WTC11 (cell line): ENCODE measurements at regions not wholly inside any gene's neighbourhood (a gene's known extent, or its start where the extent isn't known, plus 50 kb on each side); places are given as distances from the start of the nearest gene placed in this dataset.
A peak's percentile ranks its signal among the peaks of the same experiment; 100 is the strongest.

ENCODE experiments used
- ATAC-seq: fragments of 200-7000 bp; cut with Tn5 transposase; 2 replicates; pipeline ENCODE4 v1.10.0; 2021; ENCODE audit warnings: mild to moderate bottlenecking, moderate library complexity
- CTCF ChIA-PET: fragments of 300-600 bp; sonication (Branson Sonifier 250); formaldehyde crosslinking; loops from one replicate; lab custom pipeline; 2021; ENCODE audit warnings: antibody characterized with exemption; lab: Charles Lee
- POLR2A ChIA-PET: fragments of 350-600 bp; sonication (Branson Sonifier 250); formaldehyde crosslinking; loops from one replicate; lab custom pipeline; 2021; ENCODE audit warnings: antibody characterized with exemption; lab: Charles Lee
- DNase-seq: peaks from one replicate; pipeline ENCODE4 v3.0.0; 2021; ENCODE audit warnings: low spot score
- H3K27ac Mint-ChIP-seq: 2 replicates; pipeline ENCODE4 v1.8.0; 2021; ENCODE audit warnings: mixed read lengths
- H3K27me3 Mint-ChIP-seq: 2 replicates; pipeline ENCODE4 v1.8.0; 2021; ENCODE audit warnings: low read depth, mild to moderate bottlenecking, moderate library complexity, mixed read lengths
- H3K36me3 Mint-ChIP-seq: 2 replicates; pipeline ENCODE4 v1.8.0; 2021; ENCODE audit warnings: mixed read lengths
- H3K4me1 Mint-ChIP-seq: 2 replicates; pipeline ENCODE4 v1.8.0; 2022; ENCODE audit warnings: mixed read lengths
- H3K4me3 Mint-ChIP-seq: 2 replicates; pipeline ENCODE4 v1.8.0; 2021; ENCODE audit warnings: mild to moderate bottlenecking, moderate library complexity, mixed read lengths
- H3K9me3 Mint-ChIP-seq: 2 replicates; pipeline ENCODE4 v1.8.0; 2021; ENCODE audit warnings: mixed read lengths
- CBFB ChIP-seq: sonication (generic); formaldehyde crosslinking; IDR thresholded peaks from 2 replicates; pipeline ENCODE4 v1.8.1; 2022; ENCODE audit warnings: mild to moderate bottlenecking, low read depth, missing genetic modification reagents
- E2F4 ChIP-seq: sonication (generic); formaldehyde crosslinking; IDR thresholded peaks from 2 replicates; pipeline ENCODE4 v1.8.1; 2022; ENCODE audit warnings: low read depth, mild to moderate bottlenecking, moderate library complexity, missing genetic modification reagents, borderline replicate concordance
- FOXJ3 ChIP-seq: sonication (generic); formaldehyde crosslinking; IDR thresholded peaks from 2 replicates; pipeline ENCODE4 v1.9.0; 2021; ENCODE audit warnings: missing genetic modification reagents, mild to moderate bottlenecking, borderline replicate concordance
- FOXP1 ChIP-seq: sonication (generic); formaldehyde crosslinking; IDR thresholded peaks from 2 replicates; pipeline ENCODE4 v1.8.0; 2022; ENCODE audit warnings: missing genetic modification reagents, mild to moderate bottlenecking, moderate library complexity, borderline replicate concordance
- FOXP4 ChIP-seq: sonication (generic); formaldehyde crosslinking; IDR thresholded peaks from 2 replicates; pipeline ENCODE4 v1.8.0; 2022; ENCODE audit warnings: mild to moderate bottlenecking, missing genetic modification reagents
- IRF2 ChIP-seq: sonication (generic); formaldehyde crosslinking; IDR thresholded peaks from 2 replicates; pipeline ENCODE4 v1.8.0; 2022; ENCODE audit warnings: low read depth, missing genetic modification reagents, borderline replicate concordance
- JAZF1 ChIP-seq: fragments of 250-450 bp; sonication (Bioruptor Pico); IDR thresholded peaks from 2 replicates; pipeline ENCODE4 v1.9.0; 2021; ENCODE audit warnings: moderate library complexity, mild to moderate bottlenecking, inconsistent platforms
- JUN ChIP-seq: sonication (generic); formaldehyde crosslinking; IDR thresholded peaks from 2 replicates; pipeline ENCODE4 v1.8.0; 2023; ENCODE audit warnings: mild to moderate bottlenecking, missing genetic modification reagents
- KAT7 ChIP-seq: sonication (generic); formaldehyde crosslinking; IDR thresholded peaks from 2 replicates; pipeline ENCODE4 v1.8.1; 2023; ENCODE audit warnings: missing genetic modification reagents, mild to moderate bottlenecking, borderline replicate concordance
- MLX ChIP-seq: sonication (generic); formaldehyde crosslinking; IDR thresholded peaks from 2 replicates; pipeline ENCODE4 v1.8.1; 2023; ENCODE audit warnings: mild to moderate bottlenecking, missing genetic modification reagents, moderate library complexity
- TEAD1 ChIP-seq: sonication (generic); formaldehyde crosslinking; IDR thresholded peaks from 2 replicates; pipeline ENCODE4 v1.8.0; 2022; ENCODE audit warnings: mild to moderate bottlenecking, missing genetic modification reagents
- ZNF232 ChIP-seq: sonication (generic); formaldehyde crosslinking; IDR thresholded peaks from 2 replicates; pipeline ENCODE4 v1.8.0; 2022; ENCODE audit warnings: mild to moderate bottlenecking, missing genetic modification reagents
- TF ChIP-seq, protein P1 (sequence below): fragments of 250-450 bp; sonication (Bioruptor Pico); IDR thresholded peaks from 2 replicates; pipeline ENCODE4 v1.9.0; 2021; ENCODE audit warnings: mild to moderate bottlenecking
- TF ChIP-seq, protein P2 (sequence below): sonication (generic); formaldehyde crosslinking; IDR thresholded peaks from 2 replicates; pipeline ENCODE4 v1.8.0; 2023; ENCODE audit warnings: mild to moderate bottlenecking, missing genetic modification reagents
- TF ChIP-seq, protein P3 (sequence below): fragments of 250-450 bp; sonication (Bioruptor Pico); IDR thresholded peaks from 2 replicates; pipeline ENCODE4 v2.1.2; 2022; ENCODE audit warnings: mild to moderate bottlenecking, moderate library complexity
- TF ChIP-seq, protein P4 (sequence below): fragments of 250-450 bp; sonication (Bioruptor Pico); conservative IDR thresholded peaks from 2 replicates; pipeline ENCODE4 v1.9.0; 2021; ENCODE audit warnings: mild to moderate bottlenecking
- TF ChIP-seq, protein P5 (sequence below): fragments of 250-450 bp; sonication (Bioruptor Pico); IDR thresholded peaks from 2 replicates; pipeline ENCODE4 v1.9.0; 2021; ENCODE audit warnings: moderate library complexity, mild to moderate bottlenecking, inconsistent platforms, borderline replicate concordance
- TF ChIP-seq, protein P6 (sequence below): sonication (generic); formaldehyde crosslinking; conservative IDR thresholded peaks from 2 replicates; pipeline ENCODE4 v1.8.1; 2022; ENCODE audit warnings: mild to moderate bottlenecking, missing genetic modification reagents

GRCh38 chr9:25602400-25603044 is 75.7 kb downstream of the TUSC1 start:
- H3K4me3 Mint-ChIP-seq = 0 out of 2 replicates have a peak overlapping the region, but pooled peaks have one; percentile 3
- H3K9me3 Mint-ChIP-seq = no peaks in the 10 kb centered on the region
- ATAC-seq (peak; percentile 93), DNase-seq (no peak)
- H3K4me1 Mint-ChIP-seq = peaks cover 26% of the 10 kb centered on the region
- POLR2A ChIA-PET = no interaction called here
- TF ChIP-seq FOXP4 (no peak), ZNF232 (CRISPR knock-in tag) (no peak), FOXP1 (CRISPR knock-in tag) (no peak), E2F4 (CRISPR knock-in tag) (no peak), CBFB (CRISPR knock-in tag) (no peak), KAT7 (CRISPR knock-in tag) (no peak), JAZF1 (CRISPR knock-in tag) (no peak), IRF2 (CRISPR knock-in tag) (no peak), JUN (CRISPR knock-in tag) (no peak), TEAD1 (CRISPR knock-in tag) (no peak), MLX (no peak), FOXJ3 (CRISPR knock-in tag) (no peak)
- TF ChIP-seq, protein P1, sequence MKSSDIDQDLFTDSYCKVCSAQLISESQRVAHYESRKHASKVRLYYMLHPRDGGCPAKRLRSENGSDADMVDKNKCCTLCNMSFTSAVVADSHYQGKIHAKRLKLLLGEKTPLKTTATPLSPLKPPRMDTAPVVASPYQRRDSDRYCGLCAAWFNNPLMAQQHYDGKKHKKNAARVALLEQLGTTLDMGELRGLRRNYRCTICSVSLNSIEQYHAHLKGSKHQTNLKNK (CRISPR knock-in tag) = no peak
- TF ChIP-seq, protein P2, sequence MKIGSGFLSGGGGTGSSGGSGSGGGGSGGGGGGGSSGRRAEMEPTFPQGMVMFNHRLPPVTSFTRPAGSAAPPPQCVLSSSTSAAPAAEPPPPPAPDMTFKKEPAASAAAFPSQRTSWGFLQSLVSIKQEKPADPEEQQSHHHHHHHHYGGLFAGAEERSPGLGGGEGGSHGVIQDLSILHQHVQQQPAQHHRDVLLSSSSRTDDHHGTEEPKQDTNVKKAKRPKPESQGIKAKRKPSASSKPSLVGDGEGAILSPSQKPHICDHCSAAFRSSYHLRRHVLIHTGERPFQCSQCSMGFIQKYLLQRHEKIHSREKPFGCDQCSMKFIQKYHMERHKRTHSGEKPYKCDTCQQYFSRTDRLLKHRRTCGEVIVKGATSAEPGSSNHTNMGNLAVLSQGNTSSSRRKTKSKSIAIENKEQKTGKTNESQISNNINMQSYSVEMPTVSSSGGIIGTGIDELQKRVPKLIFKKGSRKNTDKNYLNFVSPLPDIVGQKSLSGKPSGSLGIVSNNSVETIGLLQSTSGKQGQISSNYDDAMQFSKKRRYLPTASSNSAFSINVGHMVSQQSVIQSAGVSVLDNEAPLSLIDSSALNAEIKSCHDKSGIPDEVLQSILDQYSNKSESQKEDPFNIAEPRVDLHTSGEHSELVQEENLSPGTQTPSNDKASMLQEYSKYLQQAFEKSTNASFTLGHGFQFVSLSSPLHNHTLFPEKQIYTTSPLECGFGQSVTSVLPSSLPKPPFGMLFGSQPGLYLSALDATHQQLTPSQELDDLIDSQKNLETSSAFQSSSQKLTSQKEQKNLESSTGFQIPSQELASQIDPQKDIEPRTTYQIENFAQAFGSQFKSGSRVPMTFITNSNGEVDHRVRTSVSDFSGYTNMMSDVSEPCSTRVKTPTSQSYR (CRISPR knock-in tag) = no peak
- TF ChIP-seq, protein P3, sequence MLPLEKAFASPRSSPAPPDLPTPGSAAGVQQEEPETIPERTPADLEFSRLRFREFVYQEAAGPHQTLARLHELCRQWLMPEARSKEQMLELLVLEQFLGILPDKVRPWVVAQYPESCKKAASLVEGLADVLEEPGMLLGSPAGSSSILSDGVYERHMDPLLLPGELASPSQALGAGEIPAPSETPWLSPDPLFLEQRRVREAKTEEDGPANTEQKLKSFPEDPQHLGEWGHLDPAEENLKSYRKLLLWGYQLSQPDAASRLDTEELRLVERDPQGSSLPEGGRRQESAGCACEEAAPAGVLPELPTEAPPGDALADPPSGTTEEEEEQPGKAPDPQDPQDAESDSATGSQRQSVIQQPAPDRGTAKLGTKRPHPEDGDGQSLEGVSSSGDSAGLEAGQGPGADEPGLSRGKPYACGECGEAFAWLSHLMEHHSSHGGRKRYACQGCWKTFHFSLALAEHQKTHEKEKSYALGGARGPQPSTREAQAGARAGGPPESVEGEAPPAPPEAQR (CRISPR knock-in tag) = no peak
- TF ChIP-seq, protein P4, sequence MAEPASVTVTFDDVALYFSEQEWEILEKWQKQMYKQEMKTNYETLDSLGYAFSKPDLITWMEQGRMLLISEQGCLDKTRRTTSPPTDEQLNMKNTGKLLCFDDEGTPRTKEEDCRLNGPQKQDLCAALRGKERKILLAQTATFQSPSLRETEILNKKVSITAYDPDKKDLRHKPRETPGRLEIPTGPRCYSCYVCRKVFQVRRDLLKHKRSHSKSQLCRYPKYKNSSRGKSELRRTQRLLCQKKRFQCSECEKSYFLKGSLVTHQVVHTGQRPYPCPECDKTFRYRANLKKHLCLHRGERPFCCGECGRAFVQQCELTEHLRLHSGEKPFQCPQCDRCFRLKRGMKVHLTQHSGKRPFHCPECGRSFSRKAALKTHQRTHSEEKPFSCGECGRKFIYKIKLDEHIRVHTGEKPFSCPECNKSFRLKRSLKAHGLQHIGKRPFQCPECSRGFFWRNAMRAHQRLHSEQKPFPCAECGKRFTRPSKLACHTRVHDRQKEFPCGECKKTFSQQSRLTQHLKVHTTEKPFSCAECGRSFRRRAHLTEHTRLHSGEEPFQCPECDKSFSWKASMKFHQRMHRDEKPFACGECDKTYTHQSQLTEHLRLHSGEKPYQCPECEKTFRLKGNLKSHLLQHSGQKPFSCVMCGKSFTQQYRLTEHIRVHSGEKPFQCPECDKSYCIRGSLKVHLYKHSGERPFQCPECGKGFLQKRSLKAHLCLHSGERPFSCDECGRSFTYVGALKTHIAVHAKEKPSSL = no peak
- TF ChIP-seq, protein P5, sequence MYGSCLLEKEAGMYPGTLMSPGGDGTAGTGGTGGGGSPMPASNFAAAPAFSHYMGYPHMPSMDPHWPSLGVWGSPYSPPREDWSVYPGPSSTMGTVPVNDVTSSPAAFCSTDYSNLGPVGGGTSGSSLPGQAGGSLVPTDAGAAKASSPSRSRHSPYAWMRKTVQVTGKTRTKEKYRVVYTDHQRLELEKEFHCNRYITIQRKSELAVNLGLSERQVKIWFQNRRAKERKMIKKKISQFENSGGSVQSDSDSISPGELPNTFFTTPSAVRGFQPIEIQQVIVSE = no peak
- TF ChIP-seq, protein P6, sequence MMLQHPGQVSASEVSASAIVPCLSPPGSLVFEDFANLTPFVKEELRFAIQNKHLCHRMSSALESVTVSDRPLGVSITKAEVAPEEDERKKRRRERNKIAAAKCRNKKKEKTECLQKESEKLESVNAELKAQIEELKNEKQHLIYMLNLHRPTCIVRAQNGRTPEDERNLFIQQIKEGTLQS (CRISPR knock-in tag) = no peak
- CTCF ChIA-PET = interaction anchor here (0.5 kb wide), 1 partner anchor 77 kb away, joined by 3 read pairs; no protein-coding TSS in a partner anchor
- H3K27me3 Mint-ChIP-seq = peaks cover 8% of the 10 kb centered on the region
- no peaks in the 10 kb centered on the region for H3K36me3 Mint-ChIP-seq
- H3K27ac Mint-ChIP-seq = peak overlapping the region; percentile 13; the same call in 1 of the 2 replicates
